ENCODE measurements at regions not wholly inside any gene's neighbourhood (a gene's known extent, or its start where the extent isn't known, plus 50 kb on each side); places are given as distances from the start of the nearest gene placed in this dataset.

- no peaks in the 10 kb centered on the region for H3K9me3 ChIP-seq
- H3K36me3 ChIP-seq, result no peaks in the 10 kb centered on the region
- TF ChIP-seq POLR2A (IDR thresholded peaks at IDR 0.05), result no peak
- TF ChIP-seq CTCF (IDR thresholded peaks at IDR 0.05), result no peak
- H3K4me3 ChIP-seq, result no peak overlapping the region
- H3K27ac ChIP-seq, result no peak overlapping the region
- no peak for DNase-seq
- H3K27me3 ChIP-seq, result no peaks in the 10 kb centered on the region
- no peaks in the 10 kb centered on the region for H3K4me1 ChIP-seq
- intact Hi-C loops (cut with DNase I; ENCODE audit: low total_unique reads), result no loop called here
Observed at GRCh38 chr4:135383356-135384288, 1182.0 kb upstream of the PABPC4L start.

GRCh38 chr4:135382280-135382959 is 1180.8 kb upstream of the PABPC4L start:
- intact Hi-C loops (cut with DNase I; ENCODE audit: low total_unique reads), result no loop called here
- Histone ChIP-seq H3K27me3 (no peaks in the 10 kb centered on the region), H3K4me1 (no peaks in the 10 kb centered on the region), H3K36me3 (no peaks in the 10 kb centered on the region), H3K4me3 (no peak overlapping the region), H3K9me3 (no peaks in the 10 kb centered on the region), H3K27ac (no peak overlapping the region)
- TF ChIP-seq CTCF (IDR thresholded peaks at IDR 0.05) (no peak), POLR2A (IDR thresholded peaks at IDR 0.05) (no peak)
- no peak for DNase-seq

GRCh38 chr4:135372131-135372530 is 1170.5 kb upstream of the PABPC4L start:
- intact Hi-C loops (cut with DNase I; ENCODE audit: low total_unique reads), result no loop called here
- Histone ChIP-seq H3K4me3 (no peak overlapping the region), H3K36me3 (no peaks in the 10 kb centered on the region), H3K27ac (no peak overlapping the region), H3K9me3 (no peaks in the 10 kb centered on the region), H3K27me3 (no peaks in the 10 kb centered on the region), H3K4me1 (no peaks in the 10 kb centered on the region)
- no peak for DNase-seq
- no peak for TF ChIP-seq CTCF (IDR thresholded peaks at IDR 0.05)
- TF ChIP-seq POLR2A (IDR thresholded peaks at IDR 0.05), result no peak

GRCh38 chr4:135371137-135371536 is 1169.5 kb upstream of the PABPC4L start:
- TF ChIP-seq CTCF (IDR thresholded peaks at IDR 0.05) (no peak), POLR2A (IDR thresholded peaks at IDR 0.05) (no peak)
- Histone ChIP-seq H3K9me3 (no peaks in the 10 kb centered on the region), H3K27me3 (no peaks in the 10 kb centered on the region), H3K27ac (no peak overlapping the region), H3K4me3 (no peak overlapping the region), H3K36me3 (no peaks in the 10 kb centered on the region), H3K4me1 (no peaks in the 10 kb centered on the region)
- intact Hi-C loops (cut with DNase I; ENCODE audit: low total_unique reads), result no loop called here
- no peak for DNase-seq

- H3K9me3 ChIP-seq, result no peaks in the 10 kb centered on the region
- DNase-seq, result no peak
- H3K4me1 ChIP-seq, result no peaks in the 10 kb centered on the region
- no peaks in the 10 kb centered on the region for H3K27me3 ChIP-seq
- no peak for TF ChIP-seq CTCF (IDR thresholded peaks at IDR 0.05)
- H3K4me3 ChIP-seq, result no peak overlapping the region
- intact Hi-C loops (cut with DNase I; ENCODE audit: low total_unique reads), result no loop called here
- H3K27ac ChIP-seq, result no peak overlapping the region
- no peaks in the 10 kb centered on the region for H3K36me3 ChIP-seq
Observed at GRCh38 chr4:135368831-135369230, 1167.2 kb upstream of the PABPC4L start.
